ENCODE measurements at regions not wholly inside any gene's neighbourhood (a gene's known extent, or its start where the extent isn't known, plus 50 kb on each side); places are given as distances from the start of the nearest gene placed in this dataset.
"Not testable (repeated sequence)": the region's sequence is repeated elsewhere in the genome, so short reads cannot be mapped to it uniquely, and the experiment has no call there.

DNA sequence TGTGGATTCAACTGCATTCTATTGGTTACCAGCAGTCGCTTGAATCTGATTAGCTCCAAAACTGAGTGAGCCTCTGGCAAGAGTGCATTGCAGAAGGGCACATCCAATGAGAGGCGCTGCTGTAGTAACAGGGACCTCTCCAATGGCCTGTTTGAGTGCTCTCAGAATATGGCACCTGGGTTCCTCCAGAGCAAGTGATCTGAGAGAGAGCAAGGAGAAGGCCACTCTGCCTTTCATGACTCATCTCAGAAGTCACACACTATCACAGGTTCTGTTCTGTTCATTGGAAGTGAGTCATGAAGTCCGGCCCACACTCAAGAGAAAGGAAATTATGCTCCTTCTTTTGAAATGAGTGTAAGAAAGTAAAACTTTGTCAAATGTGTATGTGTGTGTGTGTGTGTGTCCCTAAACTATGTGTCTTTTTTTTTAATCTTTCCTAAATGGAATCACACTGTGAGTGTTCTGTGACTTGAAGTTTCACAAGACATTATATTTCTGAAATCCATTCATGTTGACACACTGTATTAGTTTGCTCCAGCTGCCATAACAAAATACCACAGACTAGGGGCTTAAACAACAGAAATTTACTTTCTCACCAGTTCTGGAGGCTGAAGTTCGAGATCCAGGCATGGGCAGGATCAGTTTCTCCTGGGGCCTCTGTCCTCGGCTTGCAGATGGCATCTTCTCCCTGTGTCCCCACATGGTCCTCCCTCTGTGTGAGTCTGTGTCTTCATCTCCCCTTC lies 138.3 kb upstream of the CDYL start:
- DNase-seq (ENCODE audit: low read depth in 2 of 2) = peak; percentile 56 to 88
- no peak for TF ChIP-seq CTCF (IDR thresholded peaks at IDR 0.05; ENCODE audit: low read depth, low read length)
- H3K4me3 ChIP-seq (replicated peaks in 1 of 2; ENCODE audit: low read depth in 2 of 2, low read length in 2 of 2) = no peak overlapping the region

DNA sequence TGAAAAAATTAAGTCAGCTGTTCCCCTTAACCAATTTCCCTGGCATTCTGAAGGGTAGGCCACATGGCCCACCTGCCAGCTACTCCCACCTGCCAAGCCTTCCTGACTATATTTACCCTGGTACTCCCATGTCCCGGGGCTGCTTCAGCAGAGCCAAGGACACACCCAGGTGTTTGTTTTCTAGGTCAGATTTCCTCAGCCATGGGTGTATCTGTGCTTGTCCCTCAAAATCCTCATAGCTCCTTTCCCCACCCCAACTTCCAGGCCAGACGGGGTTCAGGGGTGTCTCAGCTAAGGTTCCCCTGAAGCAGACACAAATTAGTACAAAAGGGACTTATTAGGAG lies 139.4 kb upstream of the CDYL start:
- no peak overlapping the region for H3K4me3 ChIP-seq (replicated peaks in 1 of 2; ENCODE audit: low read depth in 2 of 2, low read length in 2 of 2)
- no peak for DNase-seq (ENCODE audit: low read depth in 2 of 2)
- TF ChIP-seq CTCF (IDR thresholded peaks at IDR 0.05; ENCODE audit: low read depth, low read length) = no peak

- no peak for DNase-seq (ENCODE audit: low read depth in 2 of 2)
- H3K4me3 ChIP-seq (replicated peaks in 1 of 2; ENCODE audit: low read depth in 2 of 2, low read length in 2 of 2) = no peak overlapping the region
- TF ChIP-seq CTCF (IDR thresholded peaks at IDR 0.05; ENCODE audit: low read depth, low read length) = no peak
Observed at GRCh38 chr6:4636191-4636880, 139.9 kb upstream of the CDYL start.

DNA sequence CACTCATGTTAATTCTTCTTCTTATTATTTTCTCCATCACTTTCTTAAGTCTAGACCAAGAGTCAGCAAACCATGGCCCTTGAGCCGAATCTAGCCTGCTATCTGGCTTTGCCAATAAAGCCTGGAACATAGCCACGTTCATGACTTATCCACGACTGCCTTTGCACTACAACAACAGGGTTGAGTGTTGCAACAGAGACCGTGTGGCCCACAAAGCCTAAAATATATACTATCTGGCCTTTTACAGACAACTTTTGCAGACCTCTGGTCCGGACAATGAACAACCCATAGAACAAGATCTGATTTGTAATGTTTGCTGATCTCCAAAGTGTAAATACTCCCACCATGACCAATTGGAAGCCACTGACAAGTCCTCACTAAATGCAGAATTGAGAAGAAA lies 140.5 kb upstream of the CDYL start:
- TF ChIP-seq CTCF (IDR thresholded peaks at IDR 0.05; ENCODE audit: low read depth, low read length) = no peak
- peak; percentile 49 to 69 for DNase-seq (ENCODE audit: low read depth in 2 of 2)
- H3K4me3 ChIP-seq (replicated peaks in 1 of 2; ENCODE audit: low read depth in 2 of 2, low read length in 2 of 2) = no peak overlapping the region

DNA sequence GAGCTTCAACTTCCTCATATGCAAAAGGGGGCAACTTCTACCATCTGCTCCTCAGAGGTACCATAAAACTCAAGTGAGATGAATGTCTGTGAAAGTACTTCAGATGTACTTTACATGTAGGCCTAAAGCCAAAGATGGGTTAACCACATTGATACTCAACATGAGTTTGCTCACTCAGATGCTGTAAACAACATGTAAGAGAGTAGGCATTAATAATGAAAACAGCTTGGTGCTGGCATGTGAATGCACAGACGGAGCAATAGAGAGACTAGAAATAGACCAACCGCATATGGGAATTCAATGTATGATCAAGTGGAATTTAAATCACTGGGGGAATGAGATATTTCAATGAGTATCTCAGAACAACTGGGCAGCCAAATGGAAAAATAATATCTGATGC lies 143.8 kb upstream of the CDYL start:
- H3K4me3 ChIP-seq (replicated peaks in 1 of 2; ENCODE audit: low read depth in 2 of 2, low read length in 2 of 2) = no peak overlapping the region
- TF ChIP-seq CTCF (IDR thresholded peaks at IDR 0.05; ENCODE audit: low read depth, low read length) = no peak
- no peak for DNase-seq (ENCODE audit: low read depth in 2 of 2)

- DNase-seq (ENCODE audit: low read depth in 2 of 2); H3K4me3 ChIP-seq (replicated peaks in 1 of 2; ENCODE audit: low read depth in 2 of 2, low read length in 2 of 2): not testable (repeated sequence)
Observed at GRCh38 chr6:4629789-4630188, 146.4 kb upstream of the CDYL start.

DNA sequence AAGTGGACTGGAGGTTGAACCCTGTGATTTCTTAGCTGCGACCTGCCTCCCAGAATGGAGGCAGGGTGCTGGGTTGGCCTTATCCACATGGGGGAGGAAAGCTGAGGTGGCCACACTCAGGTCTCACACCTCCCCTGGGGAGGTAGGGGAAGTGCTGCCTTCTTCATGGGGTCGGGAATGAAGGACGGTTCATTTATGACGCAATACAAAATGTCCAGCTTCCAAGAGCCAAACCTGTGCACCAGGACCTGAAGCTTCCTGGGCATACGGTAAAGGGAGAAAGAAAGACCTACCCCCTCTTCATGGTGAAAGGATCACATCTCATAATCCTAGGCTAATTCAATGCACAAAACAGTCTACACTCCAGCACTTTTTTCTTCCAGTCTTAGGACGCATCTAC lies 150.6 kb upstream of the CDYL start:
- no peak for DNase-seq (ENCODE audit: low read depth in 2 of 2)
- no peak overlapping the region for H3K4me3 ChIP-seq (replicated peaks in 1 of 2; ENCODE audit: low read depth in 2 of 2, low read length in 2 of 2)
- no peak for TF ChIP-seq CTCF (IDR thresholded peaks at IDR 0.05; ENCODE audit: low read depth, low read length)
